Neural cell (in vitro differentiated cells): ENCODE measurements at regions not wholly inside any gene's neighbourhood (a gene's known extent, or its start where the extent isn't known, plus 50 kb on each side); places are given as distances from the start of the nearest gene placed in this dataset.

Experiments used
- H2AFZ ChIP-seq: fragments of 200-600, 300-800 bp; sonication (generic), shearing (Covaris generic); 2 replicates; pipeline ENCODE4 v1.6.0; 2014; ENCODE audit warnings: low read depth, mild to moderate bottlenecking, antibody characterized with exemption, low read length, moderate library complexity
- H3F3A ChIP-seq: fragments of 200-600 bp; shearing (Covaris generic); 2 replicates; pipeline ENCODE4 v1.6.1; 2016; ENCODE audit warnings: mild to moderate bottlenecking, moderate library complexity, mixed read lengths, antibody characterized with exemption, low read length; ENCODE audit not compliant: insufficient read depth, poor library complexity, severe bottlenecking
- H3K27ac ChIP-seq: fragments of 200-600, 300-800 bp; sonication (generic), shearing (Covaris generic); 2 replicates; pipeline ENCODE4 v1.5.1; 2014; ENCODE audit warnings: mild to moderate bottlenecking, low read length, moderate library complexity
- H3K27me3 ChIP-seq: fragments of 300-800, 200-600 bp; sonication (generic), shearing (Covaris generic); 2 replicates; pipeline ENCODE4 v1.6.0; 2014; ENCODE audit warnings: mild to moderate bottlenecking, low read depth, low read length, moderate library complexity; ENCODE audit not compliant: insufficient read depth
- H3K36me3 ChIP-seq: fragments of 300-800, 200-600 bp; sonication (generic), shearing (Covaris generic); 2 replicates; pipeline ENCODE4 v1.5.1; 2014; ENCODE audit warnings: mild to moderate bottlenecking, antibody characterized with exemption, low read length, moderate library complexity; ENCODE audit not compliant: insufficient read depth
- H3K4me2 ChIP-seq: fragments of 300-800, 200-600 bp; sonication (generic), shearing (Covaris generic); 2 replicates; pipeline ENCODE4 v1.6.0; 2014; ENCODE audit warnings: mild to moderate bottlenecking, low read length
- H3K4me3 ChIP-seq: fragments of 300-800, 200-600 bp; sonication (generic), shearing (Covaris generic); 2 replicates; pipeline ENCODE4 v1.5.1; 2014; ENCODE audit warnings: mild to moderate bottlenecking, low read length, moderate library complexity
- H3K79me2 ChIP-seq: fragments of 200-600 bp; shearing (Covaris generic); replicated peaks from 2 replicates; pipeline ENCODE4 v1.6.0; 2014; ENCODE audit warnings: mild to moderate bottlenecking, low read length, moderate library complexity; ENCODE audit not compliant: insufficient read depth
- H3K9ac ChIP-seq: fragments of 300-800, 200-600 bp; sonication (generic), shearing (Covaris generic); 2 replicates; pipeline ENCODE4 v1.6.1; 2016; ENCODE audit warnings: mild to moderate bottlenecking, low read length, mixed read lengths
- H3K9me2 ChIP-seq: fragments of 200-600 bp; shearing (Covaris generic); 2 replicates; pipeline ENCODE4 v1.6.1; 2016; ENCODE audit warnings: mild to moderate bottlenecking, low read length, mixed read lengths; ENCODE audit not compliant: insufficient read depth
- H3K9me3 ChIP-seq: fragments of 200-600, 300-800 bp; sonication (generic), shearing (Covaris generic); 2 replicates; pipeline ENCODE4 v1.6.1; 2016; ENCODE audit warnings: mild to moderate bottlenecking, mixed run types, low read length, moderate library complexity, mixed read lengths
- H4K20me1 ChIP-seq: fragments of 200-600 bp; shearing (Covaris generic); 2 replicates; pipeline ENCODE4 v1.6.1; 2016; ENCODE audit warnings: mild to moderate bottlenecking, mixed run types; ENCODE audit not compliant: insufficient read depth
- CTCF ChIP-seq: fragments of 450-650 bp; IDR thresholded peaks from 2 replicates; pipeline ENCODE4 v1.5.1; 2014; ENCODE audit warnings: antibody characterized with exemption, mild to moderate bottlenecking, moderate library complexity; ENCODE audit not compliant: poor library complexity, severe bottlenecking
- EP300 ChIP-seq: fragments of 450-650 bp; conservative IDR thresholded peaks from 2 replicates; pipeline ENCODE4 v1.6.1; 2014; ENCODE audit warnings: antibody characterized with exemption, mild to moderate bottlenecking, moderate library complexity; ENCODE audit not compliant: poor library complexity, severe bottlenecking
- EZH2 ChIP-seq: fragments of 200-600, 300-800 bp; shearing (Covaris generic), sonication (generic); IDR thresholded peaks from 2 replicates; pipeline ENCODE4 v1.6.1; 2014; ENCODE audit warnings: antibody characterized with exemption, low read length, borderline replicate concordance, mild to moderate bottlenecking; ENCODE audit not compliant: insufficient read depth, poor library complexity, severe bottlenecking
- MXI1 ChIP-seq: fragments of 450-650 bp; conservative IDR thresholded peaks from 2 replicates; pipeline ENCODE4 v1.6.1; 2014; ENCODE audit warnings: antibody characterized with exemption, mild to moderate bottlenecking; ENCODE audit not compliant: poor library complexity, severe bottlenecking
- POLR2AphosphoS5 ChIP-seq: IDR thresholded peaks from 2 replicates; pipeline ENCODE4 v1.6.1; 2012
- RAD21 ChIP-seq: fragments of 450-650 bp; conservative IDR thresholded peaks from 2 replicates; pipeline ENCODE4 v1.6.1; 2014; ENCODE audit warnings: antibody characterized with exemption, mild to moderate bottlenecking, moderate library complexity
- REST ChIP-seq: IDR thresholded peaks from 2 replicates; pipeline ENCODE4 v1.6.1; 2012; ENCODE audit warnings: borderline replicate concordance
- SMC3 ChIP-seq: fragments of 450-650 bp; conservative IDR thresholded peaks from 2 replicates; pipeline ENCODE4 v1.6.1; 2014; ENCODE audit warnings: antibody characterized with exemption, mild to moderate bottlenecking, moderate library complexity; ENCODE audit not compliant: poor library complexity
- TAF1 ChIP-seq: IDR thresholded peaks from 2 replicates; pipeline ENCODE4 v1.6.1; 2012; ENCODE audit warnings: low read depth

- Histone ChIP-seq H3K4me3 (no peak overlapping the region), H3K4me2 (no peak overlapping the region), H3K79me2 (no peaks in the 10 kb centered on the region), H3F3A (no peaks in the 10 kb centered on the region), H3K27me3 (no peaks in the 10 kb centered on the region), H2AFZ (no peak overlapping the region), H3K9ac (no peak overlapping the region), H3K9me2 (no peaks in the 10 kb centered on the region), H3K9me3 (no peaks in the 10 kb centered on the region), H4K20me1 (no peaks in the 10 kb centered on the region), H3K36me3 (no peaks in the 10 kb centered on the region), H3K27ac (no peak overlapping the region)
- TF ChIP-seq POLR2AphosphoS5 (no peak), EP300 (no peak), CTCF (no peak), REST (no peak), TAF1 (no peak), EZH2 (no peak), RAD21 (no peak), MXI1 (no peak), SMC3 (no peak)
These were observed 66.3 kb upstream of the LRIG1 start for GRCh38 chr3:66567077-66567476.

GRCh38 chr3:66572090-66572675 lies 71.4 kb upstream of the LRIG1 start:
- no peaks in the 10 kb centered on the region for H3K27me3 ChIP-seq
- no peak for TF ChIP-seq TAF1
- no peak for TF ChIP-seq SMC3
- TF ChIP-seq RAD21: no peak
- TF ChIP-seq EP300: no peak
- TF ChIP-seq EZH2: no peak
- TF ChIP-seq CTCF: no peak
- TF ChIP-seq POLR2AphosphoS5: no peak
- no peak for TF ChIP-seq MXI1
- no peak for TF ChIP-seq REST
- no peaks in the 10 kb centered on the region for H3F3A ChIP-seq
- H3K36me3 ChIP-seq: no peaks in the 10 kb centered on the region
- H3K9me2 ChIP-seq: no peaks in the 10 kb centered on the region
- no peaks in the 10 kb centered on the region for H3K79me2 ChIP-seq
- H2AFZ ChIP-seq: no peak overlapping the region
- H3K9ac ChIP-seq: no peak overlapping the region
- H3K4me2 ChIP-seq: no peak overlapping the region
- no peaks in the 10 kb centered on the region for H3K9me3 ChIP-seq
- H4K20me1 ChIP-seq: no peaks in the 10 kb centered on the region
- H3K27ac ChIP-seq: no peak overlapping the region
- no peak overlapping the region for H3K4me3 ChIP-seq
